GM19452 (cell line): ENCODE measurements at regions not wholly inside any gene's neighbourhood (a gene's known extent, or its start where the extent isn't known, plus 50 kb on each side); places are given as distances from the start of the nearest gene placed in this dataset.

ENCODE experiments used
- ATAC-seq: cut with Tn5 transposase; IDR thresholded peaks from one replicate; pipeline ENCODE4 v1.9.1; 2021; ENCODE audit not compliant: unreplicated experiment

DNA sequence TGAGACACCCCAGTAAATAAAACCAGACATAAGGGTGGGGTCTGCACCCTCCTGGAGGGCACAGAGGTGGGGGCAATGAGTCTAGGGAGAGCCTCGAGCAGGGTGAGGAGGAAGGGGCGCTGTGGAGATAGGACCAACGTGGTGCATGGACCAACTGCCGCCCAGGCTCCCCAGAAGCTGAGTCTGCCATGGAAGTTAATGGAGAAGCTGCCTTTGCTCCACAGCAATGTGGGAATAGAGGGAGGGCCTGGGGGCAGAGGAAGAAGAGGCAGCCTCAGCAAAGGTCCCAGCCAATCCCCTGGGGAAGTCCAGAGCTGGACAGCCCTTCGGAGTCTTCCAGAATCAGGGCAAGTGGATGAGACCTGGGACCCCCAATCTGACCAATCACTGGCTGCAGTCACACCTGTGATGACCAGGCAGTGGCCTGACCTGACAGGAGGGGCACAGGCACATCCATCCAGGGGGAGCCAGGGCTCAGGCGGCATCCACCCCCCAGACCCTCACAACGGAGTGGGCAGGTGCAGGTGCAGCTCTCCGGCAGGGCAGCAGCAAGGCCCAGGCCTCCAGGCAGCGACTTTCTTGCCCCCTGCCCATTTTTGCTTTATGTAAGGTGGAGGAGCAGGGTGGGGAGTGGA lies 242.2 kb upstream of the PPP2R2D start:
- ATAC-seq = no peak

GRCh38 chr10:131660427-131660826 lies 240.4 kb upstream of the PPP2R2D start:
- ATAC-seq = no peak

DNA sequence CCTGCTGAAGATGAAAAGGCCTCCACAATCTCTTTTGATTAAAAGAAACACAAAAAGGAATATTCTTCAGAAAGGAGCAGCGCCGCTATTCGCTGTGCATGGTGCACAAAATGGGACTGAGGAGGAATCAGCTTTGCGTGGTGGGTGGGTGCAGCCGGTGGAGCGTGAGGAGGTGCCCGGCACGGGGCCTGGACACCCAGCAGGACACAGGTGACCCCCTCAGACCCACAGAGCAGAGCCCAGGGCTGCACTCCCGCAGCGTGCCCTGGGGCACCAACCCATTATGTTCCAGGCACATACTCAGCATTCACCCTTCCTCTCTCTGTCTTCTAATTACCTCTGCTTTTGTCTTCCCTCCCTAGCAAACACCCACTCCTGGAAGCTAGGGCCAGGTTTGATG lies 238.0 kb upstream of the PPP2R2D start:
- ATAC-seq = no peak

DNA sequence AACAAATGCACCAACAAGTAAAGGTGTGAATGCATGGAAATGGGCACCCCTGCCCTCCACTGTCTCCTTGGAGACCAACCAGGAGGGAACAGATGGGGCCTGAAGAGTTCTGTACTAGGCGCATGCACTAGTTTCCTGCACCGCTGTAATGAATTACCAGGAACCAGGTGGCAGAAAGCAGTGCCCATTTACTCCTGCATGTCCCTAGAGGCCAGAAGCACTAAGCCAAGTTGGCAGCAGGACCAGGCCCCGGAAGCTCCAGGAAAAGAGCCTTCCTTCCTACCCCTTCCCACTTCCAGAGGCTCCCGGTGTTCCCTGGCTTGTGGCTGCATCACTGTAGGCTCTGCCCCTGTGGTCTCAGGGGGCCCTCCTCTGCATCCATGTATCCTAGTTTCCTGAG lies 237.5 kb upstream of the PPP2R2D start:
- no peak for ATAC-seq

GRCh38 chr10:131666091-131666490 lies 234.7 kb upstream of the PPP2R2D start:
- no peak for ATAC-seq

GRCh38 chr10:131667047-131667446 lies 233.8 kb upstream of the PPP2R2D start:
- ATAC-seq = no peak

DNA sequence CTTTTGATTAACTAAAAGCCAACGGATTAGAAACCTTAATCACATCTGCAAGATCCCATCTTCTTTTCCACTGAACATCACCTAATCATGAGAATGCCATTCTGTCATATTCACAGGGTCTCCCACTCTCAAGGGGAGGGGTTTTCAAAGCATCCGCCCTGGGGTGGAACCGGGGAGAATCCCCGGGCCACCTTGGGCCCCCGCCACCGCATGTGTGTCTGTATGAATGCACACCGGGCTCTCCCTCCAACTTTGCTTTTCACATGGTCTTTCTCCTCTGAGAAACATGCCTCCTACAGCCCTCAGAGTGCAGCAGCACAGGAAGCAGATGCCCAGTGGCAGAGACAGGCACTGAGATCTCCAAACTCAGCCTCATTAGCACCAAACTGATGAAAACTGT lies 233.2 kb upstream of the PPP2R2D start:
- ATAC-seq = no peak

- ATAC-seq = no peak
Measured at GRCh38 chr10:131668903-131669302, 231.9 kb upstream of the PPP2R2D start.

GRCh38 chr10:131669838-131670237 lies 231.0 kb upstream of the PPP2R2D start:
- no peak for ATAC-seq

DNA sequence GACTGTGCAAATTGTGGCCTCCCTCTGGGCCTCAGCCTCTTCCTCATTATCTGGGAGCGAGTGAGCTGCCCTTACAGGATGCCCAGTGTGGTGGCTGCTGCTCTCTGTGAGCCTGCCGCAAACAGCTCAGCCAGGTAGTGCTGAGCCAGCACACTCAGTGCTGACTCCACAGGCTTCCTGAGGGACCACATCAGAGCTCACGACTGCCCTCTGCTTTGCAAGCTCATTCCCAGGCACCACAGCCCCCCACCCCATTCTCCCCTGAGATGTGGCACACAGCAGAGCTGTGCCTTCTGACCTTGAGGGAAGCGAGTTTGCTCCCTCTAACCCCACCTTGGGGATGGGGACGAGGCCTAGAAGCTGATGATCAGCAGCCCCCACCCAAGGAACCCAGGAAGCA lies 230.5 kb upstream of the PPP2R2D start:
- ATAC-seq = no peak

DNA sequence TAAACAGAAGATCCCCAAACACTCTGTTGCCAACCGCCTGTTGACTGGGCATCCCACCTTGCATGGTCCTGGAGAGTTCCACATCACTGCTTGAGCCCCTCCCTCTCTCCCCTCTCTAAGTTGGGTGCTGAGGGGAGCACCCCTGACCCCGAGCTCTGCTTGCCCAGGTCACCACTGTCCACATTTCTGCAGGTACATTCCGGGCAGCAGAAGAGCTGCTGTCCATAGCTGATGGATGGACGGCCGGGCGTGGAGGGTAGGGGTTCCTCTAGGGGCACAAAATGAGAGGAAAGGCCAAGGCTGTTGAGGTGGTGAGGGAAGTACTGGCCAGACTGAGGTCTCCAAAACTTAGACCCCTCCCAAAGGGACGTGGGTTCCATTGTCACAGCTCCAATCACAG lies 227.4 kb upstream of the PPP2R2D start:
- no peak for ATAC-seq

DNA sequence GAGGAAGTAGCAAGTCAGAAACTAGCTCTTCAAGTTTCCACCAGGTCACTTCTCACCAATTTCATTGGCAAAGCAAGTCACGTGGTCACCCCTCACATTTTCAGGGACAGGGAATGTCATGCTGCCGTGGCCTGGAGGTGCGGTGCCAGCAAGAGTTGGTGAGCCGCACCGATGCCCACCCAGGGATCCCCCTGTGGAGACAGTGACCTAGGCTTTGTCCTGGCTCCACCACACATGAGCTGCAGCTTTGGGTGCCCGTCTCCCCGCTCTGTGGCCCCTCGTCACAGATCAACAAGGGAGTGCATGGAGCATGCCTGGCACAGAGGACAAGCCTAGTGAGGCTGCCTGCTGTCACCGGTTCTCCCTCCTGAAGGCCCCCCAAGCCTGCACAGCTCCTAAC lies 226.7 kb upstream of the PPP2R2D start:
- no peak for ATAC-seq

GRCh38 chr10:131675104-131675503 lies 225.7 kb upstream of the PPP2R2D start:
- ATAC-seq = no peak

GRCh38 chr10:131676046-131676799 lies 224.6 kb upstream of the PPP2R2D start:
- no peak for ATAC-seq

DNA sequence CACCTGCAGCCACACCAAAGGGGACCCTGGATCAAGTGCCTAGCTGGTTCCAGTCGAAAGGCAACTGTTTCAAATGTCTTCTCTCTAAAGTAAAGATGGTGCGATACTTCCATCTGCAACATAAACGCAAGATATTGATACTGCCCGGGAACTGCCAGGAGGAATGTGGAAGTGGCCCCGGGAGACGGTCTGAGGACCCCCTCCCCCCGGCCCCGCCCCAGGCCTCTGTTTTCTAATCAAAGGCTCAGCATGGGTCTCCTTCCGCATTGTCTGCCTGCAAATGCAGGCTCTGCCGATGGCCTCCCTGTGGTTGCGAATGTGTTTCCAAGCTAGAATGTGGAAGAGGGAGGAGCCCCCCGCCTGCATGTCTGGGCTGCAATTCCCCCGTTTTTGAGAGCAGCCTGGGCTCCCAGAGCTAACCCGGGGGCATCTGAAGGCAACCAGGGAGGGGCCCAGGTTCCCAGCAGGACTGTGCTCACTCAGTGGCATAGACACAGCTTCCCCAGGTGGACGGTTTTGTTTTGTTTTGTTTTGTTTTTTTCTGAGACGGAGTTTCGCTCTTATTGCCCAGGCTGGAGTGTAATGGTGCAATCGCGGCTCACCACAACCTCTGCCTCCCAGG lies 223.9 kb upstream of the PPP2R2D start:
- no peak for ATAC-seq

DNA sequence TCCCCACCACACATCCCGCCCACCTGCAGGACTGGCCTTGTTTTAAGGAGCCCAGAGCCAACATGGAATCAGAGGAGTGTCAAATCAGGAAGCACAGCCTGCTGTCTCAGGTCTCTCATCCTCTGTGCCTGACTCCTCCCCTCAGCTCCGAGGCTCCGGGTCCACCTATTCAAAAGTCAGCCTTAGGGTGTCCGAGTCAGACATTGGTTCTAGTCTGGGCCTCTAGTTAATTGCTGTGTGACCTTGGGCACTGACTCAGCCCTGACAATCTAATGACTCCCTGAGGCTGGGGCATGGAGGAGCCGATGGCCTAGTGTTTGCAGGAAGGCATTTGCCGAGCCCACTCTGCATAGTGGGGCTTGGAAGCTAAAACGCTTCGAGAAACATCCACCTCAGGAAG lies 223.1 kb upstream of the PPP2R2D start:
- no peak for ATAC-seq

DNA sequence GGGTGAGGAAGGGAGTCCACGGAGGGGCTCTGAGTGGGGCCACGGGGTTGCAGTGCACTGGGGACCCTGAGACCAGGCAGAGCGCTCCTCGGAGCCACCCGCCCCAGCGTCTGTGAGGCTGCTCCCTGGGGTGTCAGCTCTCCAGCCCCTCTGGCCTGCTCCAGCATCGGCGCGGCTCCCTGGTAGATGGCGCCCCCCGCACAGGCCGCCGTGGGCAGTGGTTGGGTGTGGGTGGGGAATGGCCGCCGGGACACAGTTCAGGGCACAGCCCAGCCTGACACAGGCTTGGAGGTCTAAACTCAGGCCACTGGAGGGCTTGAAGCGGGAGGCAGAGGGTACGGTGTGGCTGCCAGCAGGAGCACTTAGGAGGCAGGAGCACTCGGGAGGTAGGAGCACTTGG lies 222.6 kb upstream of the PPP2R2D start:
- ATAC-seq = no peak

DNA sequence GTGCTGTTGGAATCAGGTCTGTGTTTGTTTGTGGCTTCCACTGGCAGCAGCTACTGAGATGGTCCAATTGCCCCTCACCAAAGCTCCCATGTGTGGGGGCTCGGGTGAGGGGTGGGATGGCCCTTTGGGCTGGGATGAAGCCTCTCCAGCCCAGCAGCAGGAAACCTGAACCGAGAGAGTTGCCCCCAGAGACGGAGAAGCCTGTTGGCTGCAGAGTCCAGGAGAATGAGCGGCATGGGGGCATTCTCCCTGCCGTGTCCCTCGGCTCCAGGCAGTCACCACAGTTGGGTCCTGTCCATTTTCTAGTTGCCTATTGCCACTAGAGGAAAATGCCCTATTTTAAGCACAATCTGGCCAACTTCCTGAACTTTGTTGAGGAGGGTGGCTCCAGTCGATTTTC lies 222.2 kb upstream of the PPP2R2D start:
- ATAC-seq = no peak

DNA sequence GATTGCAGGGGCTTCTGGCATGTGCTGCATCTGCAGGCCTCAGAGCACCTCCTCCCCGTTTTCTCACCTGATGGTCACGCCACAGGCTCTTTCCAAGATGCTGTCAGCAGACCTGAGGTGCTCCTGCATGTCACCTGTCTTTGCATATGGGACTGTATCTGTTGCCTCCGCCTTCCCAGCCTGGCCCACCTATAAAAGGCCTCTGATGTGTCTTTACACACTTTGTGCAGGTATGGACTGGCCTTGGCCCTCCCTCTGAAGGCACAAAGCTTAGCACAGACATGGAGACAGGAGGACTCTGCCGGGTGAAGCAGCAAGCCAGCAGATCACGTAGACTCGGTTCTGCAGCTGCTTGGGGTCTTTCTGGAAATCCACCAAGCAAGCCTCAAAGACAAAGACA lies 220.9 kb upstream of the PPP2R2D start:
- no peak for ATAC-seq

GRCh38 chr10:131681122-131681521 lies 219.7 kb upstream of the PPP2R2D start:
- ATAC-seq = no peak

DNA sequence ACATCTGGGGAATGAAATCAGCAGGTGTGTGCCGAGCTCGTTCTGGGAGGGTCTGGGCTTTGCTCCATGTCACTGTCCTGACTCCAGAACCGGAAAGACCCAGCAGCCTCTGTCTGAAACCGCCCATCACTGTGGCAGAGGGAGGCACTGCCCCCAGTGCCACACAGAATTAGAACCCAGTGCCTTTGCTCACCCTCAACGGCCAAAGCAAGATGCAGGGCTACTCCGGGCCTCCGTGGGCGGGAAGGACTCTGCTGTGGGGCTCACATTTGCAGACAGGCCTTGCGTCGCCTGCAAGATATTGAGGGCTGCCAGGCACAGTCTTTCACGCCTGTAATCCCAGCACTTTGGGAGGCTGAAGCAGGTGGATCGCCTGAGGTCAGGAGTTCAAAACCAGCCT lies 219.2 kb upstream of the PPP2R2D start:
- no peak for ATAC-seq

DNA sequence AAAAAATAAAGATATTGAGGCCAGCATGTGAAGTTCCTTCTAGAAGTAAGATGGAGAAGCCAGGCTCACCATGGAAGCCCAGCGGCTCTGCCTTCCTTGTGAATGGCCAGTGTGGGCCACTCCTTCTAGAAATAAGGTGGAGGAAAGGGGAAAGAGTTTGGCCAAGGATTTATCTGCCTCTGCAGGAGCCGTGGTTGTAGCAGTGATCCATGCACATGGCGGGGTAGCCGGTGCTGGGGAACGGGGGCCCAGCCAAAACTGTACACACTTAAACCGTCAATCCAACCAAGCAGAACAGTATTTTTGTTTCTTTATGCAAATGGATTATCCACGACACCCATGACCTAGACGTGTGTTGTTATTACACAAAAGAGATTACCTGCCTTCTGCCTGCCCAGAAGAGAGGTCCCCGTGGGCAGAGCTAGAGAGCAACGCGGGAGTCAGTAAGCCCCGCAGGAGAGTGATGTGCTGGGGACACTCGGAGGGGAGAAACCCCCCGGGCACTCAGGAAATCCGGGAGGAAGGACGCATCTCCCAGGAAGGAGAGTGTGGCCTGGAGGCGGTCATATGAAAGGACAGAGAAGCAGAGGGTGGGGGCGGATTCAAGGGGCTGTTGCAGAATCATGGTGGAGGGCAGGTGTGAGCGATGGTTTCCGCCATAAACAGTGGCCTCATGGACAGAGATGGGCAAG lies 218.4 kb upstream of the PPP2R2D start:
- ATAC-seq = no peak
